GM21619 (cell line): ENCODE measurements at regions not wholly inside any gene's neighbourhood (a gene's known extent, or its start where the extent isn't known, plus 50 kb on each side); places are given as distances from the start of the nearest gene placed in this dataset.
"Not testable (repeated sequence)": the region's sequence is repeated elsewhere in the genome, so short reads cannot be mapped to it uniquely, and the experiment has no call there.

ENCODE experiments used
- ATAC-seq: cut with Tn5 transposase; IDR thresholded peaks from one replicate; pipeline ENCODE4 v1.9.1; 2021; ENCODE audit not compliant: unreplicated experiment

- ATAC-seq = no peak
These were observed 94.5 kb upstream of the CPM start for GRCh38 chr12:69027411-69027881.

DNA sequence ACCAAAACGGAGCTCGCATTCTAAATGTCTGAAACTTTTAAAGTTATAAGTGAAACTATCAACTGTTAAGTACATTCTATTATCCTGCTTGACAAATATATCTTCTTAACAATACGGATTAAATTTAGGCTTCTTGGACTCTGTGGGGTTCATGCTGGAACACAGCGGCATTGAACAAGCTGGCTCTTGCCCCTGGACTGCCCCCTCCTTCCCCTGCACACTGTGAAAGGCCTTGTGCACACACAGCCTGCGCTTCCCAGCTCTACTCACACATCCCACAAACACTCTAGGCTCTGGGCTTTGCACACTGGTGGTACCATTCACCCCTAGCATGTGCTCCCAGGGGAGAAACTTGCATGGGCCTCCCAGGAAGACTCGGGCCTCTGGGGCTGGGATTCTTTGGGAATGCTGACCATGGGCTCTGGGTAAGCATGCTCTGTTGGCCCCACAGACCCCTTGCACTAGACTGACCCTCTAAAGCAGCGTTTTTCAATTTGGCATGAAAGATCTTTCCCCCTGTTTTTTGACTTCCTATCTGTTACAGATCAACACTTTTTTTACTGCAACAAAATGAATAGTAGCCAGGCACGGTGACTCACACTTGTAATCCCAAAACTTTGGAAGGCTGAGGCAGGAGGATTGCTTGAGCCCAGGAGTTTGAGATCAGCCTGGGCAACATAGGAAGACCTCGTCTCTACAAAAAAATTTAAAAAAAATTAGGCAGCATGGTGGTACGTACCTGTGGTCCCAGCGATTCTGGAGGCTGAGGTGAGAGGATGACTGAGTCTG lies 96.2 kb upstream of the CPM start:
- ATAC-seq = no peak

GRCh38 chr12:69030321-69030720 lies 97.3 kb upstream of the CPM start:
- ATAC-seq = no peak

DNA sequence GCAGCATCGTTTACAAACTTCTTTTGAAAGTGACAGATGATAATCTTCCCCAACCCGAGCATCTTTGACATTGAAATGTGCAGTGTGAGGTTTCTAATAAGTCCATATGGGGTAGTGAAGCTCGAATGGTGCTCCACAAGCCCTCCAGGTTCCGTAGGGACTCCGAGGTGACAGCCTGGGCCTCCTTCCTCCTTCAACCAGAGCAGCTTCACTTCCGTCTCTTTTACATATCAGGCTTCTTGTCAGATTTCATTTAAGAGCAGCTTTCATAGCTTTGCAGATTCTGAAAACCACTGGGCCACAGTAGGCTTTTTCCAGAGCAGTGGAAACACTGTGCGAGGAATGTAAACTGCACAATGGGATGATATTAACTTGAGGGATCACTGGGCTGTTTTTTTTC lies 103.6 kb upstream of the CPM start:
- no peak for ATAC-seq

GRCh38 chr12:69036999-69037398 lies 104.0 kb upstream of the CPM start:
- no peak for ATAC-seq

DNA sequence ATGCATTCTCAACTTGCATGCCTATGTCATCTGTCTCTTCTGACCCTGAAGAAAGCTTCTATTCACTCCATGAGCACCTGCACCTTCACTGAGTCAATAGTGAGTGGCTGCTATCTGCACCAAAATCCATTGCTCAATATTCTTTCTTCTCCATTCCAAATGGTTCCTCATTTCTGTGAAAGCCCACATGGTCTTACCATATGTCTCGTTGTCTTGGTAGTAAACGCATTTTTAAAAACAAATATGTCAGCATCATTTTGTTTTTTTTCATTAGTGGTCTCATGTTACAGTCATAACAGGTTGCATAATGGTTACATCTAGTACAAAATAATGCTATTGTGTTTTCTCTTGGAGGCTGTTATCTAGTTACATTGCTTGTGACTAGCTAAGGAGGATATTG lies 106.9 kb upstream of the CPM start:
- no peak for ATAC-seq

DNA sequence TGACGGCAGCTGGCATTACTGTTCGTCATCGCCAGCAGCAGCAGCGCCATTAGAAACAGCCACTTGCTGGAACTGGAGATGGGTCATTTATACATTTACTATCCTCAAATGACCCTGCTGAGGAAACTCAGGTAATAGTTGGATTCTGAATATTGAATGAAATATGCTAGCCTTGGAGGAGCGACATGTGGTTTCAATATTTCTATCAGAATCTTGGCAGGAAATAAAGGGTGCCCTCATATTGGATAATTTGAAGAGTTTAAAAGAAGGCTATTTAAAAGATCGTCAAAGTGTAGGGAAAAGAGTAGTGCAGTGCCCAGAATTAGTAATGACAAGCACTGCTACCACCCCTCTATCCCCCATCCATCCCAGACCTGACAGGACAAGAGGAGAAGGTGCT lies 109.6 kb upstream of the CPM start:
- ATAC-seq = no peak

DNA sequence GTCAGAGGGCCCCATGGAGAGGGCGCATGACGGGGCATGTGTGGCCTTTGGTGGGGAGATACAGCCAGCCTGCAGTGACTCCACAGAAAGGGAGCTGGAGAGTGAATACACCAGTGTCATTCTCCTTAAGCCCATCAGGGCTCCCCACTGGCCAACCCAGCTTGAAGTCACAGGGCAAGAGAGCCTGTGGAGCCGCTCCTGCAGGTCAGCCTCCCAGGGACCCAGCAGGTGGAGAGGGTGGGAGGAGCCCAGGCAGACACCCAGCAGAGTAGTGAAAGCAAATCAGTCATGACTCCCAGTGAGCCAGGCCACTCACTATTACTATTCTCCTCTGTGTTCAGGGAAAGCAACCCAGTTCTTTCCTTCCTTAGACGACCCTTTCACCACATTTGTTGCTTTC lies 110.0 kb upstream of the CPM start:
- no peak for ATAC-seq

GRCh38 chr12:69044887-69045286 lies 111.9 kb upstream of the CPM start:
- ATAC-seq = no peak

- no peak for ATAC-seq
These were observed 112.5 kb upstream of the CPM start for GRCh38 chr12:69045430-69045829.

- no peak for ATAC-seq
These were observed 113.4 kb upstream of the CPM start for GRCh38 chr12:69046363-69046762.

- ATAC-seq = no peak
These were observed 113.9 kb upstream of the CPM start for GRCh38 chr12:69046920-69047319.

GRCh38 chr12:69047990-69048389 lies 115.0 kb upstream of the CPM start:
- no peak for ATAC-seq

DNA sequence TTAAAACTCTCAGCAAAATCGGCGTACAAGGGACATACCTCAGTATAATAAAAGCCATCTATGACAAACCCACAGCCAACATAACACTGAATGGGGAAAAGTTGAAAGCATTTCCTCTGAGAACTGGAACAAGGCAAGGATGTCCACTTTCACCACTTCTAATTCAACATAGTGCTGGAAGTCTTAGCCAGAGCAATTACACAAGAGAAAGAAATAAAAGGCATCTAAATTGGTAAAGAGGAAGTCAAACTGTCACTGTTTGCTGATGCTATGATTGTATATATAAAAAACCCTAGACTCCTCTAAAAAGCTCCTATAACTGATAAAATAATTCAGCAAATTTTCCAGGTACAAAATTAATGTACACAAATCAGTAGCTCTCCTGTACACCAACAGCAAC lies 116.9 kb upstream of the CPM start:
- not testable (repeated sequence) for ATAC-seq

DNA sequence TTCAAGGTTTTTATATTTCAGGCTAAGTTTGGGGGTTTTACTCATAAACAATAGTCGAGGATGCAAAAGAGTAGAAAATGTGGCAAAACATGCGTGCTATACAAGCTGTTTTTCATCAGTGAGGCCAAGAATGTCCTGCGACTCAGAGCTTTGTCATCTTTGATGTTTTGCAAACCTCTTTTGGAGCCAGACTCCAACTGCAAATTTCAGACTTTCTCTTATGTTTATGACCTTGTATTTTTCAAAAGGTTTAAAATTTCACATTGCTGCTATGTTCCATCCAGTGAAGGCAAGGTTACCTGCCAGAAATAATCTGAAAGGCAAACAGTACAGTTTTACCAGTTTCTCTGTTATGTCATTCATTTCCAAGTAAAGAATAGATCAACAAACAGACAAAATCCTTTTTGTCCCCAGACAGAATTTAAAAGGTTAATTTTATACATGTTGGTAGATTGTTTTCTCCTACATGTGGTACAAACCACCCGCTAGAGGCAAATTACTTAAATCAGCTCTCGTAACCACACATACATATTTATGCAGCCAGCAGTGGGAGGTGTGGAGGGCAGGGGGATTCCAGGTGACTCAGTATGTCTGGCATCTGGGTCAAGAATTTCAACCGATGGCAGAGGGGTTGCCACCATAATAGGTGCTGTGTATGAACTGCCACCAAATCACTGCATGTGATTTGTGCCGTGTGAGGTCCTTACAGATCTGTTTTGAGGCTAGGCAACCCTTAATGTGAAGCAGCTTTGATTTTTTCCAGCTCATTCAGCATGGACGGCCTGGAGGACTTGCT lies 119.8 kb upstream of the CPM start:
- no peak for ATAC-seq

DNA sequence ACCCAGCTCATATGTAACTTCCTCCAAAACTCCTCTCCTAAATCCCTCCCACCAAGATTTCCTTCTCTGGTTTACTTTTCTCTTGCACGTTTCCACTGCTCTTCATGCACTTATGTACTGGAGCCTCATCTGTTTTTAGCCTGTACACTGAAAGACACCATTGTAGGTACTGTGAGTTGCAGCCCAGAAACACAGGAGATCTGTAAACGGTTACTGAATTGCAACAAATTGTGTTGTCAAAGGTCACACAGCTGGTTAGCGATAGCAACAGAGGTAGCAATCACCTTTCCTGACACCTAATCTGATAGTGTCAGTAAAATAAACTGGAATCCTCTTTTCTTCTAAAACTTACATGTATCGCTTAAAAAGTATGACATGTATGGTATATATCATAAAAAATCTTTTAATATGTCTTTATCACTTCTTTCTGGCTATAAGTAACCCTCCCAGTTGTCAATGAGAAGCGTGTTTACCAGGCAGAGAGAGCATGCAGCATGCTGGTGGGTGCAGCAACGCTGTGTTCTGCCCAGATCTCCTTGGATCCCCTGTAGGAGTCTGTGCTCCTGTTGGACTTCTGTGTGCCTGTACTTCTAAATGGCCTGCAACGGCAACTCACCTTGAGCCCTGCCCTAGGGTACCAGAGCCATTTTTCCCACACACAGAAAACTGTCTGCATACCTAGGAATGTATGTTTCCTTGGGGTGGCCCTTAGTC lies 121.5 kb upstream of the CPM start:
- no peak for ATAC-seq

GRCh38 chr12:69055280-69055679 lies 122.3 kb upstream of the CPM start:
- no peak for ATAC-seq

DNA sequence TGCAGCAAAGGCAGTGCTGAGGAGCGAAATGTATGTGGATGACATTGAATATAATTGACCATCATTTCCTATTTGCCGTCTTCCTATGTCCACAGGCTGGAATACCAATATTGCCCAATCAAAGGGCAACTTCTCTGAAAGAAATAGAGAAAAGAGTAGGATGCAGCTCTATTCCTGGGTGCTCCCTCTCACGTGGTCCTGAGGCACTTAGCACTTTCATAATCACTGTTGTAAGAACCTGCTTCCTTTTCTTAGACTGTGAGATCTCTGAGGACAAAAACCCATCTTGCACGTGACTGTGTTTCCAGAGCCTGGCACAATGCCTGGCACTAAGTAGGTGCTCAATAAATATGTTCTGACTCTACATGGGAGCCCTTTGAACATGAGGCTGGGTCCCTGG lies 122.7 kb upstream of the CPM start:
- ATAC-seq = no peak

DNA sequence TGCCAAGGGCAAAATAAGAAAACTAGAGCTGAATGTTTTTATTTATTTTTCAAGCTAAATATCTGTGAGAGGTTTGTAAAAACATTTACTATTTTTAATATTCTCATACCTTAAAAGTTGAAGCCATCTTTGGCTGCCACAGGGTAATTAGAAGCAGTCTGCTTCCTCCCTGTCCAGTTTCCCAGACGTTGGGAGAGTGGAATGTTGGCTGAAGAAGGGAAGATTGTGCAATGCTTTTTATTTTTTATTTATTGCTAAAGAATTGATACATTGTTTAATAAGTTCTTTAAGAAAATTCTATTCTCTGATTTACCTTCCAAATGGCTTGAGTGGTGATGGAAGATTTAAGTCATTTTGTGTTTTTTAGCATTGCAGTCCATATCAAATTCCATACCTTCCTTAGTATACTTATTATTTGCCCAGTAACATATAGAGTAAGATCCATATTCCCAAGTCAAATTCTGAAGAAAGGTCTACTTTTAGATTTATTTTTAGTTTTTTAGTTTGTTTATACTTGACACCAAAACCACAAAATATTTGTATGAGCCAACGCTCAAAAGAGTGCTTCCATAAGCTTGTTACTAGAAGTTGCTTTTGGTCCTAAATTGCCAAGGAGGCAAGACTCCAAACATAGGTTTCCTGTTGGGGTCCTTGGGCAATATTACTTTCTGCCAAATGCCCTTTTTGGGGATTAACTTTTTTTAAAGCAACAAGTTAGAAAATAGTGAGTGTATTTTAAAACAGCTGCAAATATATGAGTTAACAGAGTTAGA lies 124.0 kb upstream of the CPM start:
- no peak for ATAC-seq

DNA sequence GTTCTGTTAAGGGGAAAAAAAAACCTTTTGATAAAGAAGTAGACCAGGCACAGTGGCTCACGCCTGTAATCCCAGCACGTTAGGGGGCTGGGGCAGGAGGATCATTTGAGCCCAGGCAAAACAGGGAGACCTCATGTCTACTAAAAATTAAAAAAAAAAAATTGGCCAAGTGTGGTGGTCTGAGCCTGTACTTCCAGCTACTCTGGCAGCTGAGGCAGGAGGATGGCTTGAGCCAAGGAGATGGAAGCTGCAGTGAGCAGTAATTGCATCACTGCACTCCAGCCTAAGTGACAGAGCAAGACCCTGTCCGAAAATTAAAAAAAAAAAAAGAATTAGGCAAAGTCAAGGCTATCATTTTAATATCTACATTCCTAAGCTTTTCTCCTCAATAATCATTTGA lies 124.8 kb upstream of the CPM start:
- ATAC-seq = no peak
